GM23338 (cell line): ENCODE measurements at regions not wholly inside any gene's neighbourhood (a gene's known extent, or its start where the extent isn't known, plus 50 kb on each side); places are given as distances from the start of the nearest gene placed in this dataset.

Experiments
- ATAC-seq: fragments of 200-7000 bp; cut with Tn5 transposase; 3 replicates; pipeline ENCODE4 v1.9.1; 2020
- DNase-seq: peaks from one replicate; pipeline ENCODE4 v3.0.0-alpha.2; 2015; ENCODE audit warnings: low spot score
- H2AFZ ChIP-seq: fragments of 200-600 bp; sonication (generic); 2 replicates; pipeline ENCODE4 v1.8.0; 2016; ENCODE audit warnings: antibody characterized with exemption, mild to moderate bottlenecking, moderate library complexity
- H3F3A ChIP-seq: fragments of 200-600 bp; sonication (generic); replicated peaks from 2 replicates; pipeline ENCODE4 v1.8.0; 2017; ENCODE audit warnings: antibody characterized with exemption, mixed run types, low read depth
- H3K27ac ChIP-seq: fragments of 200-600 bp; sonication (generic); 2 replicates; pipeline ENCODE4 v1.6.1; 2016; ENCODE audit warnings: low read depth
- H3K27me3 ChIP-seq: fragments of 200-600 bp; sonication (generic); 2 replicates; pipeline ENCODE4 v1.8.0; 2016; ENCODE audit warnings: mild to moderate bottlenecking, mixed run types, moderate library complexity; ENCODE audit not compliant: insufficient read depth
- H3K36me3 ChIP-seq: fragments of 200-600 bp; sonication (generic); 2 replicates; pipeline ENCODE4 v1.8.0; 2016; ENCODE audit warnings: mild to moderate bottlenecking; ENCODE audit not compliant: insufficient read depth
- H3K4me1 ChIP-seq: fragments of 200-600 bp; sonication (generic); 2 replicates; pipeline ENCODE4 v1.8.0; 2016; ENCODE audit warnings: mild to moderate bottlenecking, moderate library complexity; ENCODE audit not compliant: insufficient read depth
- H3K4me2 ChIP-seq: fragments of 200-600 bp; sonication (generic); 2 replicates; pipeline ENCODE4 v1.7.1; 2017; ENCODE audit warnings: mixed run types
- H3K4me3 ChIP-seq: fragments of 200-600 bp; sonication (generic); 2 replicates; pipeline ENCODE4 v1.6.1; 2016; ENCODE audit warnings: mixed run types
- H3K79me2 ChIP-seq: fragments of 200-600 bp; sonication (generic); replicated peaks from 2 replicates; pipeline ENCODE4 v1.8.0; 2017; ENCODE audit warnings: mild to moderate bottlenecking; ENCODE audit not compliant: insufficient read depth
- H3K9me2 ChIP-seq: fragments of 200-600 bp; sonication (generic); 2 replicates; pipeline ENCODE4 v1.8.0; 2017; ENCODE audit not compliant: insufficient read depth
- H4K20me1 ChIP-seq: fragments of 200-600 bp; sonication (generic); replicated peaks from 2 replicates; pipeline ENCODE4 v1.8.0; 2017; ENCODE audit warnings: mild to moderate bottlenecking; ENCODE audit not compliant: insufficient read depth
- H3K27ac Mint-ChIP-seq: 2 replicates; pipeline ENCODE4 v1.8.0; 2020; ENCODE audit warnings: inconsistent platforms, mild to moderate bottlenecking, moderate library complexity, mixed read lengths
- H3K27me3 Mint-ChIP-seq: 3 replicates; pipeline ENCODE4 v1.8.0; 2022; ENCODE audit warnings: low read depth, mild to moderate bottlenecking, moderate library complexity, mixed read lengths, inconsistent platforms; ENCODE audit not compliant: insufficient read depth, poor library complexity
- H3K36me3 Mint-ChIP-seq: 3 replicates; pipeline ENCODE4 v1.8.0; 2021; ENCODE audit warnings: low read depth, mild to moderate bottlenecking, inconsistent platforms, moderate library complexity, mixed read lengths
- H3K4me1 Mint-ChIP-seq: 3 replicates; pipeline ENCODE4 v1.8.0; 2020; ENCODE audit warnings: mild to moderate bottlenecking, inconsistent platforms, mixed read lengths
- H3K4me3 Mint-ChIP-seq: 3 replicates; pipeline ENCODE4 v1.8.0; 2021; ENCODE audit warnings: moderate library complexity, mild to moderate bottlenecking, inconsistent platforms, mixed read lengths
- H3K9me3 Mint-ChIP-seq: 3 replicates; pipeline ENCODE4 v1.8.0; 2020; ENCODE audit warnings: moderate library complexity, mild to moderate bottlenecking, inconsistent platforms, mixed read lengths
- CREB1 ChIP-seq: fragments of 250-450 bp; sonication (Bioruptor Pico); IDR thresholded peaks from 2 replicates; pipeline ENCODE4 v1.5.0; 2020; ENCODE audit warnings: low read depth, mild to moderate bottlenecking, moderate library complexity
- EZH2 ChIP-seq: fragments of 200-600 bp; sonication (generic); IDR thresholded peaks from one replicate; pipeline ENCODE4 v1.8.0; 2017; ENCODE audit warnings: antibody characterized with exemption, mild to moderate bottlenecking, low read depth; ENCODE audit not compliant: unreplicated experiment
- EZH2phosphoT487 ChIP-seq: fragments of 200-600 bp; sonication (generic); IDR thresholded peaks from one replicate; pipeline ENCODE4 v1.8.1; 2018; ENCODE audit warnings: antibody characterized with exemption; ENCODE audit not compliant: unreplicated experiment
- JUNB ChIP-seq: IDR thresholded peaks from one replicate; pipeline ENCODE4 v1.6.1; 2016; ENCODE audit warnings: antibody characterized with exemption; ENCODE audit not compliant: unreplicated experiment
- NANOG ChIP-seq: IDR thresholded peaks from 2 replicates; pipeline ENCODE4 v1.6.1; 2016; ENCODE audit warnings: antibody characterized with exemption, borderline replicate concordance
- POLR2AphosphoS5 ChIP-seq: IDR thresholded peaks from 2 replicates; pipeline ENCODE4 v1.6.1; 2016; ENCODE audit warnings: antibody characterized with exemption, low read depth
- STAT1 ChIP-seq: IDR thresholded peaks from one replicate; pipeline ENCODE4 v1.6.1; 2016; ENCODE audit warnings: antibody characterized with exemption; ENCODE audit not compliant: unreplicated experiment
- ZNF114 ChIP-seq: fragments of 250-450 bp; sonication (Bioruptor Pico); IDR thresholded peaks from 2 replicates; pipeline ENCODE4 v1.5.0; 2020; ENCODE audit warnings: mild to moderate bottlenecking, moderate library complexity
- TF ChIP-seq, protein P1 (sequence below): IDR thresholded peaks from one replicate; pipeline ENCODE4 v1.6.1; 2018; ENCODE audit warnings: antibody characterized with exemption; ENCODE audit not compliant: unreplicated experiment
- TF ChIP-seq, protein P2 (sequence below): IDR thresholded peaks from 2 replicates; pipeline ENCODE4 v1.6.1; 2016; ENCODE audit warnings: antibody characterized with exemption
- TF ChIP-seq, protein P3 (sequence below): fragments of 250-450 bp; sonication (Bioruptor Pico); IDR thresholded peaks from 2 replicates; pipeline ENCODE4 v1.5.0; 2020; ENCODE audit warnings: mild to moderate bottlenecking, moderate library complexity
- TF ChIP-seq, protein P4 (sequence below), 2 experiments: fragments of 200-600 bp in 1 of 2; sonication (generic) in 1 of 2; conservative IDR thresholded peaks; 2 replicates each; pipeline versions ENCODE4 v1.5.1 to v1.6.1; 2016 to 2017; ENCODE audit warnings: antibody characterized with exemption in 2 of 2, low read depth in 2 of 2, mild to moderate bottlenecking in 2 of 2, moderate library complexity in 1 of 2

DNA sequence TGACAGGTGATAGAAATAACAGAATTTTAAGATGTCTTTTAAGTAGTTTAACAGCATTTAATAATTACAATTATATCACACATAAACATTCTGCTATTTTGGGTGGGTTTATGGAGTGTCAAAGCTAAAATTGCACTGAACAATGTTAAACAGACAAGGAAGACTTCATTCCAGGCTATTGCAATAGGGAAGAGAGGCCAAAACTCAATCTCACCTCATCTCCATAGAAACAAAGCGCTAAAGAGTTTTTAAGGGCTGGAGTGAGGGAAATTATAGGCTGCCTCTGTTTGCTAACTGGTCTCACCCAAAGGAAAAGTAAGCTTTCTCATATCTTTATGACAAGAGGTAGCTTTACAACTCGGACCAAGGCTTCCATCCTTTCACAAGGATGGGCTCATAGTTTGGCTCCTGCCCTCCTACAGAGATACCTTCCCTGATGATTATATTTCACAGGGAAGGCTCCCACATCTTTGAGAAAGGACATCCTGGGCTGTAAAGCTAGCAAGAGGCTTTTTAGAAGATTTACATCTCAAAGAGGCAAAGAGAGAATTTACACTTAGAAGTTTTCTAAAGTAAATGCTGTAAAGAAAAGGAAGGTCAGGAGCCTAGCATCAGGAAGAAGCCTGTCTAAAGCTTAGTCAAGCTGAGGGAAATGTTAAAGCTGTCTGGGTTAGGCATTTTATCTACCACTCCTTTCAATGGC lies 350.2 kb upstream of the IMPG1 start (continued):
- TF ChIP-seq, protein P1, sequence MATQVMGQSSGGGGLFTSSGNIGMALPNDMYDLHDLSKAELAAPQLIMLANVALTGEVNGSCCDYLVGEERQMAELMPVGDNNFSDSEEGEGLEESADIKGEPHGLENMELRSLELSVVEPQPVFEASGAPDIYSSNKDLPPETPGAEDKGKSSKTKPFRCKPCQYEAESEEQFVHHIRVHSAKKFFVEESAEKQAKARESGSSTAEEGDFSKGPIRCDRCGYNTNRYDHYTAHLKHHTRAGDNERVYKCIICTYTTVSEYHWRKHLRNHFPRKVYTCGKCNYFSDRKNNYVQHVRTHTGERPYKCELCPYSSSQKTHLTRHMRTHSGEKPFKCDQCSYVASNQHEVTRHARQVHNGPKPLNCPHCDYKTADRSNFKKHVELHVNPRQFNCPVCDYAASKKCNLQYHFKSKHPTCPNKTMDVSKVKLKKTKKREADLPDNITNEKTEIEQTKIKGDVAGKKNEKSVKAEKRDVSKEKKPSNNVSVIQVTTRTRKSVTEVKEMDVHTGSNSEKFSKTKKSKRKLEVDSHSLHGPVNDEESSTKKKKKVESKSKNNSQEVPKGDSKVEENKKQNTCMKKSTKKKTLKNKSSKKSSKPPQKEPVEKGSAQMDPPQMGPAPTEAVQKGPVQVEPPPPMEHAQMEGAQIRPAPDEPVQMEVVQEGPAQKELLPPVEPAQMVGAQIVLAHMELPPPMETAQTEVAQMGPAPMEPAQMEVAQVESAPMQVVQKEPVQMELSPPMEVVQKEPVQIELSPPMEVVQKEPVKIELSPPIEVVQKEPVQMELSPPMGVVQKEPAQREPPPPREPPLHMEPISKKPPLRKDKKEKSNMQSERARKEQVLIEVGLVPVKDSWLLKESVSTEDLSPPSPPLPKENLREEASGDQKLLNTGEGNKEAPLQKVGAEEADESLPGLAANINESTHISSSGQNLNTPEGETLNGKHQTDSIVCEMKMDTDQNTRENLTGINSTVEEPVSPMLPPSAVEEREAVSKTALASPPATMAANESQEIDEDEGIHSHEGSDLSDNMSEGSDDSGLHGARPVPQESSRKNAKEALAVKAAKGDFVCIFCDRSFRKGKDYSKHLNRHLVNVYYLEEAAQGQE, result no peak
- no peak for TF ChIP-seq POLR2AphosphoS5
- TF ChIP-seq NANOG, result no peak
- no peak for TF ChIP-seq EZH2

DNA sequence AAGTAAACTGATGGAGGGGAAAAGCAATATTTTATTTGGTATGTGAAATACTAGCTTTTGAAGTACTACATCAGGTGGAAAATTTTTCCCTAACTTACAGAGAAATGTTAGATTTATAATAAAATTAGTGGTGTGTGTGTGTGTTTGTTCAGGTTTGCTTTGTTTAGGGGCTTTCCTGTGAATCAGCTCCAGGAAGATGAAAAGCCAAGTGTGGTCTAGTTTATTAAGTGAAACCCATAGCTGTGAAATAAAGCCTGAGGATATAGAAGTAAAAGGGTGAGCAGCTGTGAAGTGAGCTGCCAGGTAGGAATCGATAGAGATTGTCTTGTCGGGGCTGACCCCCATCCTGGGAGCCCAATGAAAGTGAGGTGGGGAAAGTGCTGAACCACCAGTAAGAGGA lies 347.6 kb upstream of the IMPG1 start:
- Histone ChIP-seq H3K4me1 (0 out of 2 replicates have a peak, but pooled peaks cover 7% of the 10 kb centered on the region), H4K20me1 (0 out of 2 replicates have a peak, but pooled peaks cover 3% of the 10 kb centered on the region), H3K4me3 (no peak overlapping the region), H3F3A (no peaks in the 10 kb centered on the region), H3K79me2 (no peaks in the 10 kb centered on the region), H2AFZ (no peak overlapping the region), H3K27me3 (peaks cover 52% of the 10 kb centered on the region), H3K4me2 (no peak overlapping the region), H3K27ac (no peak overlapping the region), H3K9me2 (no peaks in the 10 kb centered on the region), H3K36me3 (no peaks in the 10 kb centered on the region)
- DNase-seq, result no peak
- H3K4me3 Mint-ChIP-seq, result no peak overlapping the region
- no peaks in the 10 kb centered on the region for H3K36me3 Mint-ChIP-seq
- peaks cover 28% of the 10 kb centered on the region for H3K4me1 Mint-ChIP-seq
- no peak for ATAC-seq
- H3K27me3 Mint-ChIP-seq, result peaks cover 46% of the 10 kb centered on the region
- H3K27ac Mint-ChIP-seq, result no peak overlapping the region
- H3K9me3 Mint-ChIP-seq, result no peaks in the 10 kb centered on the region
- no peak for TF ChIP-seq NANOG
- TF ChIP-seq EZH2phosphoT487, result no peak
- no peak for TF ChIP-seq EZH2
- TF ChIP-seq POLR2AphosphoS5, result no peak
- TF ChIP-seq, protein P2, sequence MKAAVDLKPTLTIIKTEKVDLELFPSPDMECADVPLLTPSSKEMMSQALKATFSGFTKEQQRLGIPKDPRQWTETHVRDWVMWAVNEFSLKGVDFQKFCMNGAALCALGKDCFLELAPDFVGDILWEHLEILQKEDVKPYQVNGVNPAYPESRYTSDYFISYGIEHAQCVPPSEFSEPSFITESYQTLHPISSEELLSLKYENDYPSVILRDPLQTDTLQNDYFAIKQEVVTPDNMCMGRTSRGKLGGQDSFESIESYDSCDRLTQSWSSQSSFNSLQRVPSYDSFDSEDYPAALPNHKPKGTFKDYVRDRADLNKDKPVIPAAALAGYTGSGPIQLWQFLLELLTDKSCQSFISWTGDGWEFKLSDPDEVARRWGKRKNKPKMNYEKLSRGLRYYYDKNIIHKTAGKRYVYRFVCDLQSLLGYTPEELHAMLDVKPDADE, result no peak
- TF ChIP-seq, protein P3, sequence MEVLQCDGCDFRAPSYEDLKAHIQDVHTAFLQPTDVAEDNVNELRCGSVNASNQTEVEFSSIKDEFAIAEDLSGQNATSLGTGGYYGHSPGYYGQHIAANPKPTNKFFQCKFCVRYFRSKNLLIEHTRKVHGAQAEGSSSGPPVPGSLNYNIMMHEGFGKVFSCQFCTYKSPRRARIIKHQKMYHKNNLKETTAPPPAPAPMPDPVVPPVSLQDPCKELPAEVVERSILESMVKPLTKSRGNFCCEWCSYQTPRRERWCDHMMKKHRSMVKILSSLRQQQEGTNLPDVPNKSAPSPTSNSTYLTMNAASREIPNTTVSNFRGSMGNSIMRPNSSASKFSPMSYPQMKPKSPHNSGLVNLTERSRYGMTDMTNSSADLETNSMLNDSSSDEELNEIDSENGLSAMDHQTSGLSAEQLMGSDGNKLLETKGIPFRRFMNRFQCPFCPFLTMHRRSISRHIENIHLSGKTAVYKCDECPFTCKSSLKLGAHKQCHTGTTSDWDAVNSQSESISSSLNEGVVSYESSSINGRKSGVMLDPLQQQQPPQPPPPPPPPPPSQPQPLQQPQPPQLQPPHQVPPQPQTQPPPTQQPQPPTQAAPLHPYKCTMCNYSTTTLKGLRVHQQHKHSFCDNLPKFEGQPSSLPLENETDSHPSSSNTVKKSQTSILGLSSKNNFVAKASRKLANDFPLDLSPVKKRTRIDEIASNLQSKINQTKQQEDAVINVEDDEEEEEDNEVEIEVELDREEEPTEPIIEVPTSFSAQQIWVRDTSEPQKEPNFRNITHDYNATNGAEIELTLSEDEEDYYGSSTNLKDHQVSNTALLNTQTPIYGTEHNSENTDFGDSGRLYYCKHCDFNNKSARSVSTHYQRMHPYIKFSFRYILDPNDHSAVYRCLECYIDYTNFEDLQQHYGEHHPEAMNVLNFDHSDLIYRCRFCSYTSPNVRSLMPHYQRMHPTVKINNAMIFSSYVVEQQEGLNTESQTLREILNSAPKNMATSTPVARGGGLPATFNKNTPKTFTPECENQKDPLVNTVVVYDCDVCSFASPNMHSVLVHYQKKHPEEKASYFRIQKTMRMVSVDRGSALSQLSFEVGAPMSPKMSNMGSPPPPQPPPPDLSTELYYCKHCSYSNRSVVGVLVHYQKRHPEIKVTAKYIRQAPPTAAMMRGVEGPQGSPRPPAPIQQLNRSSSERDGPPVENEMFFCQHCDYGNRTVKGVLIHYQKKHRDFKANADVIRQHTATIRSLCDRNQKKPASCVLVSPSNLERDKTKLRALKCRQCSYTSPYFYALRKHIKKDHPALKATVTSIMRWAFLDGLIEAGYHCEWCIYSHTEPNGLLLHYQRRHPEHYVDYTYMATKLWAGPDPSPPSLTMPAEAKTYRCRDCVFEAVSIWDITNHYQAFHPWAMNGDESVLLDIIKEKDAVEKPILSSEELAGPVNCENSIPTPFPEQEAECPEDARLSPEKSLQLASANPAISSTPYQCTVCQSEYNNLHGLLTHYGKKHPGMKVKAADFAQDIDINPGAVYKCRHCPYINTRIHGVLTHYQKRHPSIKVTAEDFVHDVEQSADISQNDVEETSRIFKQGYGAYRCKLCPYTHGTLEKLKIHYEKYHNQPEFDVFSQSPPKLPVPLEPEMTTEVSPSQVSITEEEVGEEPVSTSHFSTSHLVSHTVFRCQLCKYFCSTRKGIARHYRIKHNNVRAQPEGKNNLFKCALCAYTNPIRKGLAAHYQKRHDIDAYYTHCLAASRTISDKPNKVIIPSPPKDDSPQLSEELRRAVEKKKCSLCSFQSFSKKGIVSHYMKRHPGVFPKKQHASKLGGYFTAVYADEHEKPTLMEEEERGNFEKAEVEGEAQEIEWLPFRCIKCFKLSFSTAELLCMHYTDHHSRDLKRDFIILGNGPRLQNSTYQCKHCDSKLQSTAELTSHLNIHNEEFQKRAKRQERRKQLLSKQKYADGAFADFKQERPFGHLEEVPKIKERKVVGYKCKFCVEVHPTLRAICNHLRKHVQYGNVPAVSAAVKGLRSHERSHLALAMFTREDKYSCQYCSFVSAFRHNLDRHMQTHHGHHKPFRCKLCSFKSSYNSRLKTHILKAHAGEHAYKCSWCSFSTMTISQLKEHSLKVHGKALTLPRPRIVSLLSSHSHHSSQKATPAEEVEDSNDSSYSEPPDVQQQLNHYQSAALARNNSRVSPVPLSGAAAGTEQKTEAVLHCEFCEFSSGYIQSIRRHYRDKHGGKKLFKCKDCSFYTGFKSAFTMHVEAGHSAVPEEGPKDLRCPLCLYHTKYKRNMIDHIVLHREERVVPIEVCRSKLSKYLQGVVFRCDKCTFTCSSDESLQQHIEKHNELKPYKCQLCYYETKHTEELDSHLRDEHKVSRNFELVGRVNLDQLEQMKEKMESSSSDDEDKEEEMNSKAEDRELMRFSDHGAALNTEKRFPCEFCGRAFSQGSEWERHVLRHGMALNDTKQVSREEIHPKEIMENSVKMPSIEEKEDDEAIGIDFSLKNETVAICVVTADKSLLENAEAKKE, result no peak
- TF ChIP-seq CREB1 (CRISPR knock-in tag), result no peak
- no peak for TF ChIP-seq JUNB
- no peak for TF ChIP-seq ZNF114 (CRISPR knock-in tag)
- TF ChIP-seq, protein P4, sequence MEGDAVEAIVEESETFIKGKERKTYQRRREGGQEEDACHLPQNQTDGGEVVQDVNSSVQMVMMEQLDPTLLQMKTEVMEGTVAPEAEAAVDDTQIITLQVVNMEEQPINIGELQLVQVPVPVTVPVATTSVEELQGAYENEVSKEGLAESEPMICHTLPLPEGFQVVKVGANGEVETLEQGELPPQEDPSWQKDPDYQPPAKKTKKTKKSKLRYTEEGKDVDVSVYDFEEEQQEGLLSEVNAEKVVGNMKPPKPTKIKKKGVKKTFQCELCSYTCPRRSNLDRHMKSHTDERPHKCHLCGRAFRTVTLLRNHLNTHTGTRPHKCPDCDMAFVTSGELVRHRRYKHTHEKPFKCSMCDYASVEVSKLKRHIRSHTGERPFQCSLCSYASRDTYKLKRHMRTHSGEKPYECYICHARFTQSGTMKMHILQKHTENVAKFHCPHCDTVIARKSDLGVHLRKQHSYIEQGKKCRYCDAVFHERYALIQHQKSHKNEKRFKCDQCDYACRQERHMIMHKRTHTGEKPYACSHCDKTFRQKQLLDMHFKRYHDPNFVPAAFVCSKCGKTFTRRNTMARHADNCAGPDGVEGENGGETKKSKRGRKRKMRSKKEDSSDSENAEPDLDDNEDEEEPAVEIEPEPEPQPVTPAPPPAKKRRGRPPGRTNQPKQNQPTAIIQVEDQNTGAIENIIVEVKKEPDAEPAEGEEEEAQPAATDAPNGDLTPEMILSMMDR (conservative IDR thresholded peaks at IDR 0.05; ENCODE audit: low read depth in 2 of 2), result no peak
- TF ChIP-seq STAT1, result no peak
